K562 (cell line): ENCODE measurements at regions not wholly inside any gene's neighbourhood (a gene's known extent, or its start where the extent isn't known, plus 50 kb on each side); places are given as distances from the start of the nearest gene placed in this dataset.

Experiments
- ATAC-seq: fragments of 200-7000 bp; cut with Tn5 transposase; 3 replicates; pipeline ENCODE4 v1.9.1; 2020; ENCODE audit warnings: moderate library complexity
- BruUV-seq: library from RNA; stranded (reverse); fragments of 400-500 nt; replicated peaks from 2 replicates; lab custom pipeline; 2021; lab: Mats Ljungman, UMichigan
- CTCF ChIA-PET: fragments of 300-600 bp; formaldehyde crosslinking; extraction: SDS; loops from one replicate; lab custom pipeline; 2021; ENCODE audit warnings: low intra/inter-chr PET ratio; lab: Yijun Ruan, JAX
- POLR2A ChIA-PET: fragments of 300-600, 350-650 bp; sonication (Branson Sonifier 250); formaldehyde crosslinking; extraction: SDS; loops from one replicate; lab custom pipeline; 2021; ENCODE audit warnings: antibody characterized with exemption, inconsistent platforms; lab: Yijun Ruan, JAX
- DNase-seq, 4 experiments: peaks; one replicate each; pipeline versions ENCODE4 v3.0.0 to v3.0.0-alpha.2; 2011 to 2018; ENCODE audit warnings: low spot score in 3 of 4, mixed read lengths in 3 of 4; ENCODE audit errors: extremely low read depth in 1 of 4
- FAIRE-seq: peaks from 2 replicates; lab custom pipeline; 2011; peaks lifted over from hg19 to GRCh38; lab: Jason Lieb, UNC
- H2AFZ ChIP-seq: 2 replicates; pipeline ENCODE4 v1.6.0; 2011; ENCODE audit warnings: low read depth, low read length, control low read depth, inconsistent platforms
- H3K27ac ChIP-seq: fragments of 200-600 bp; 3 replicates; pipeline ENCODE4 v1.8.0; 2011; ENCODE audit warnings: low read depth, mild to moderate bottlenecking, control low read depth, inconsistent platforms, low read length, moderate library complexity, mixed read lengths; ENCODE audit errors: extremely low read depth
- H3K27me3 ChIP-seq, 2 experiments: fragments of 300-600 bp in 1 of 2; 2 replicates in 1 of 2; 3 replicates in 1 of 2; pipeline versions ENCODE4 v1.6.0 to v1.8.0; 2011; ENCODE audit warnings: inconsistent platforms in 2 of 2, low read length in 2 of 2, mild to moderate bottlenecking in 1 of 2, mixed read lengths in 1 of 2, moderate library complexity in 1 of 2; ENCODE audit not compliant: control insufficient read depth in 2 of 2, insufficient read depth in 2 of 2
- H3K36me3 ChIP-seq: fragments of 300-600 bp; 3 replicates; pipeline ENCODE4 v1.8.0; 2011; ENCODE audit warnings: mild to moderate bottlenecking, low read length, inconsistent platforms; ENCODE audit not compliant: control insufficient read depth, insufficient read depth
- H3K4me1 ChIP-seq, 2 experiments: fragments of 200-600 bp in 1 of 2; replicated peaks in 1 of 2; 2 replicates in 1 of 2; 3 replicates in 1 of 2; pipeline versions ENCODE4 v1.5.1 to v1.8.0; 2011; ENCODE audit warnings: inconsistent platforms in 2 of 2, low read length in 2 of 2, mild to moderate bottlenecking in 1 of 2, mixed read lengths in 1 of 2, moderate library complexity in 1 of 2; ENCODE audit not compliant: control insufficient read depth in 2 of 2, insufficient read depth in 2 of 2
- H3K4me2 ChIP-seq: 2 replicates; pipeline ENCODE4 v1.6.1; 2011; ENCODE audit warnings: low read length, control low read depth, inconsistent platforms, mixed read lengths; ENCODE audit not compliant: insufficient read depth
- H3K4me3 ChIP-seq: fragments of 200-600 bp; sonication (generic), shearing (Covaris generic); 2 replicates; pipeline ENCODE4 v1.5.1; 2016; ENCODE audit warnings: control low read depth, inconsistent platforms
- H3K79me2 ChIP-seq: fragments of 200-600 bp; 3 replicates; pipeline ENCODE4 v1.8.0; 2011; ENCODE audit warnings: low read length, inconsistent platforms; ENCODE audit not compliant: control insufficient read depth, insufficient read depth
- H3K9ac ChIP-seq, 2 experiments: 2 replicates each; pipeline versions ENCODE4 v1.6.0 to v1.6.1; 2011; ENCODE audit warnings: low read depth in 2 of 2, low read length in 2 of 2, control low read depth in 1 of 2, inconsistent platforms in 1 of 2, mild to moderate bottlenecking in 1 of 2, mixed read lengths in 1 of 2; ENCODE audit not compliant: insufficient read depth in 1 of 2
- H3K9me1 ChIP-seq: one replicate; pipeline ENCODE4 v1.6.0; 2011; ENCODE audit warnings: inconsistent platforms, mild to moderate bottlenecking, low read length, moderate library complexity; ENCODE audit not compliant: control insufficient read depth, insufficient read depth
- H3K9me3 ChIP-seq: replicated peaks from 2 replicates; pipeline ENCODE4 v1.5.1; 2011; ENCODE audit warnings: low read depth, low read length, inconsistent platforms; ENCODE audit not compliant: control insufficient read depth, insufficient read depth
- H4K20me1 ChIP-seq: replicated peaks from 2 replicates; pipeline ENCODE4 v1.6.1; 2011; ENCODE audit warnings: low read length, inconsistent platforms, mixed read lengths; ENCODE audit not compliant: control insufficient read depth, insufficient read depth
- CBFA2T2 ChIP-seq: fragments of 450-650 bp; conservative IDR thresholded peaks from 2 replicates; pipeline ENCODE4 v1.6.1; 2017; ENCODE audit warnings: mild to moderate bottlenecking
- CBFB ChIP-seq: sonication (generic); formaldehyde crosslinking; IDR thresholded peaks from 2 replicates; pipeline ENCODE4 v1.4.0; 2020; ENCODE audit warnings: mild to moderate bottlenecking, missing genetic modification reagents
- FOXM1 ChIP-seq, 2 experiments: fragments of 450-650 bp in 1 of 2; sonication (generic) in 1 of 2; formaldehyde crosslinking in 1 of 2; IDR thresholded peaks; 2 replicates each; pipeline versions ENCODE4 v1.6.1 to v1.9.0; 2017 to 2022; ENCODE audit warnings: low read depth in 2 of 2, mild to moderate bottlenecking in 2 of 2, missing genetic modification reagents in 1 of 2, moderate library complexity in 1 of 2
- IRF2 ChIP-seq: sonication (generic); formaldehyde crosslinking; IDR thresholded peaks from 2 replicates; pipeline ENCODE4 v1.8.1; 2022; ENCODE audit warnings: mild to moderate bottlenecking, missing genetic modification reagents
- KDM4B ChIP-seq, 2 experiments: fragments of 450-650 bp in 1 of 2; sonication (generic) in 1 of 2; IDR thresholded peaks; 2 replicates each; pipeline ENCODE4 v1.6.1; 2016 to 2017; ENCODE audit warnings: borderline replicate concordance in 2 of 2, antibody characterized with exemption in 1 of 2, low read depth in 1 of 2, mild to moderate bottlenecking in 1 of 2
- RBM14 ChIP-seq: fragments of 200-400 bp; formaldehyde crosslinking; IDR thresholded peaks from 2 replicates; pipeline ENCODE4 v1.6.1; 2018; ENCODE audit warnings: low read depth, mild to moderate bottlenecking, low read length, moderate library complexity, borderline replicate concordance; ENCODE audit not compliant: insufficient read depth
- ZC3H4 ChIP-seq: sonication (generic); formaldehyde crosslinking; IDR thresholded peaks from 2 replicates; pipeline ENCODE4 v1.9.0; 2021; ENCODE audit warnings: missing genetic modification reagents, borderline replicate concordance
- ZFP30 ChIP-seq: fragments of 250-450 bp; sonication (Bioruptor Pico); IDR thresholded peaks from 2 replicates; pipeline ENCODE4 v1.8.0; 2022; ENCODE audit warnings: moderate library complexity, mild to moderate bottlenecking, inconsistent platforms, borderline replicate concordance
- ZNF507 ChIP-seq: conservative IDR thresholded peaks from 2 replicates; pipeline ENCODE4 v1.6.1; 2017; ENCODE audit warnings: missing genetic modification characterization, missing compliant biosample characterization
- ZNF589 ChIP-seq: fragments of 200-800 bp; sonication (Bioruptor generic); IDR thresholded peaks from 2 replicates; pipeline ENCODE4 v1.6.1; 2016; ENCODE audit warnings: low read depth, missing genetic modification characterization, missing compliant biosample characterization
- in situ Hi-C: fragments of 300-500 bp; cut with MboI; formaldehyde crosslinking; loops from 4 replicates; pipeline ENCODE4 v1.15.0; 2018; ENCODE audit warnings: inconsistent platforms, mixed read lengths
- intact Hi-C: fragments of 100-400 bp; cut with micrococcal nuclease; formaldehyde crosslinking; loops from 2 replicates; pipeline ENCODE4 v1.14.2; 2022
- TF ChIP-seq, protein P1 (sequence below), 3 experiments: IDR thresholded peaks in 2 of 3; conservative IDR thresholded peaks in 1 of 3; 2 replicates each; pipeline ENCODE4 v1.5.1; 2011 to 2012; ENCODE audit warnings: low read length in 3 of 3, mild to moderate bottlenecking in 3 of 3, control low read depth in 2 of 3, improper control_type of control experiment in 1 of 3, inconsistent platforms in 1 of 3, low read depth in 1 of 3, mixed read lengths in 1 of 3, moderate library complexity in 1 of 3; ENCODE audit not compliant: insufficient read depth in 2 of 3
- TF ChIP-seq, protein P2 (sequence below): fragments of 450-650 bp; conservative IDR thresholded peaks from 2 replicates; pipeline ENCODE4 v1.6.1; 2016; ENCODE audit warnings: missing genetic modification characterization, low read depth, mild to moderate bottlenecking, control low read depth, missing compliant biosample characterization

DNA sequence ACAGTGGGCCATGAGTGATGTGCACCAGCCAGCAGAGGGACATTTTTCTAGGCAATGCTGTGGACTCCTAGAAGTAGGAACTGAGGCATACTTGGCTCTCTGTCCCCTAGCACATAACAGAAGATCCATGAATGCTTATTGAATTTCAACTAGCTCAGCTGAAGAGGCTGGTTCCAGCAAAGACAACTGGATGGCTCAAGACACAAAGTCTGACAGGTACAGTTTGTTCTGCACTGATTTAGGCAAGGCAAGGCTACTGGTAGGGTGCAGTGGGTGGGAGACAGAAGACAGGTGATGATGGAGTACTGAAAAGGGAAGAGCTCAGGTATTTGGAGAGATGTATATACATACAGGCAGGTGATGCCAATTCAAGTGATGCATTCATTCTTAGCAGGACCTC, 72.4 kb upstream of the USP47 start:
- Histone ChIP-seq H3K9ac (no peak overlapping the region), H3K9me3 (no peaks in the 10 kb centered on the region), H3K79me2 (no peaks in the 10 kb centered on the region), H2AFZ (no peak overlapping the region), H3K4me2 (no peak overlapping the region), H3K9me1 (no peaks in the 10 kb centered on the region), H3K36me3 (no peaks in the 10 kb centered on the region), H3K4me1 (no peaks in the 10 kb centered on the region), H3K4me3 (no peak overlapping the region), H3K27me3 (no peaks in the 10 kb centered on the region; a peak in 1 of 5 replicates), H3K27ac (no peak overlapping the region), H4K20me1 (no peaks in the 10 kb centered on the region)
- ChIA-PET CTCF (no interaction called here), POLR2A (interaction anchor here (2.8 kb wide), 1 partner anchor 8 kb away, joined by 9 read pairs; no protein-coding TSS in a partner anchor)
- intact Hi-C loops (no loop called here), in situ Hi-C loops (no loop called here)
- DNase-seq (no peak), ATAC-seq (no peak), FAIRE-seq (no peak)
- BruUV-seq: no TSS peak
- TF ChIP-seq, protein P1, sequence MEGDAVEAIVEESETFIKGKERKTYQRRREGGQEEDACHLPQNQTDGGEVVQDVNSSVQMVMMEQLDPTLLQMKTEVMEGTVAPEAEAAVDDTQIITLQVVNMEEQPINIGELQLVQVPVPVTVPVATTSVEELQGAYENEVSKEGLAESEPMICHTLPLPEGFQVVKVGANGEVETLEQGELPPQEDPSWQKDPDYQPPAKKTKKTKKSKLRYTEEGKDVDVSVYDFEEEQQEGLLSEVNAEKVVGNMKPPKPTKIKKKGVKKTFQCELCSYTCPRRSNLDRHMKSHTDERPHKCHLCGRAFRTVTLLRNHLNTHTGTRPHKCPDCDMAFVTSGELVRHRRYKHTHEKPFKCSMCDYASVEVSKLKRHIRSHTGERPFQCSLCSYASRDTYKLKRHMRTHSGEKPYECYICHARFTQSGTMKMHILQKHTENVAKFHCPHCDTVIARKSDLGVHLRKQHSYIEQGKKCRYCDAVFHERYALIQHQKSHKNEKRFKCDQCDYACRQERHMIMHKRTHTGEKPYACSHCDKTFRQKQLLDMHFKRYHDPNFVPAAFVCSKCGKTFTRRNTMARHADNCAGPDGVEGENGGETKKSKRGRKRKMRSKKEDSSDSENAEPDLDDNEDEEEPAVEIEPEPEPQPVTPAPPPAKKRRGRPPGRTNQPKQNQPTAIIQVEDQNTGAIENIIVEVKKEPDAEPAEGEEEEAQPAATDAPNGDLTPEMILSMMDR (IDR thresholded peaks at IDR 0.05 in 2 of 3, conservative IDR thresholded peaks at IDR 0.05 in 1 of 3; ENCODE audit: insufficient read depth in 2 of 3, low read depth in 1 of 3, low read length in 3 of 3): no peak
- no peak for TF ChIP-seq ZNF507 (tag)
- TF ChIP-seq RBM14: no peak
- no peak for TF ChIP-seq ZFP30
- no peak for TF ChIP-seq FOXM1 (IDR thresholded peaks at IDR 0.05; ENCODE audit: low read depth)
- no peak for TF ChIP-seq FOXM1 (CRISPR knock-in tag; IDR thresholded peaks at IDR 0.05; ENCODE audit: low read depth)
- TF ChIP-seq KDM4B (IDR thresholded peaks at IDR 0.05; ENCODE audit: borderline replicate concordance in 2 of 2, low read depth in 1 of 2): no peak
- TF ChIP-seq ZC3H4 (CRISPR knock-in tag): no peak
- TF ChIP-seq IRF2 (CRISPR knock-in tag): no peak
- no peak for TF ChIP-seq ZNF589 (CRISPR knock-in tag)
- TF ChIP-seq CBFB (CRISPR knock-in tag): no peak
- no peak for TF ChIP-seq CBFA2T2
- TF ChIP-seq, protein P2, sequence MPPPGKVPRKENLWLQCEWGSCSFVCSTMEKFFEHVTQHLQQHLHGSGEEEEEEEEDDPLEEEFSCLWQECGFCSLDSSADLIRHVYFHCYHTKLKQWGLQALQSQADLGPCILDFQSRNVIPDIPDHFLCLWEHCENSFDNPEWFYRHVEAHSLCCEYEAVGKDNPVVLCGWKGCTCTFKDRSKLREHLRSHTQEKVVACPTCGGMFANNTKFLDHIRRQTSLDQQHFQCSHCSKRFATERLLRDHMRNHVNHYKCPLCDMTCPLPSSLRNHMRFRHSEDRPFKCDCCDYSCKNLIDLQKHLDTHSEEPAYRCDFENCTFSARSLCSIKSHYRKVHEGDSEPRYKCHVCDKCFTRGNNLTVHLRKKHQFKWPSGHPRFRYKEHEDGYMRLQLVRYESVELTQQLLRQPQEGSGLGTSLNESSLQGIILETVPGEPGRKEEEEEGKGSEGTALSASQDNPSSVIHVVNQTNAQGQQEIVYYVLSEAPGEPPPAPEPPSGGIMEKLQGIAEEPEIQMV (tag): no peak
